ENCODE measurements at regions not wholly inside any gene's neighbourhood (a gene's known extent, or its start where the extent isn't known, plus 50 kb on each side); places are given as distances from the start of the nearest gene placed in this dataset.
A peak's percentile ranks its signal among the peaks of the same experiment; 100 is the strongest.

GRCh38 chr13:97752961-97753668 is 200.4 kb upstream of the IPO5 start:
- TF ChIP-seq CTCF (IDR thresholded peaks at IDR 0.05; ENCODE audit: low read depth, low read length): no peak
- DNase-seq (ENCODE audit: low read depth, low spot score): no peak
- no peak overlapping the region for H3K4me3 ChIP-seq (ENCODE audit: low read depth, low read length)
- in situ Hi-C loops (cut with HindIII; ENCODE audit: low sequenced_read_pairs): no loop called here

- TF ChIP-seq CTCF (IDR thresholded peaks at IDR 0.05; ENCODE audit: low read depth, low read length): peak; percentile 5
- DNase-seq (ENCODE audit: low read depth, low spot score): no peak
- H3K4me3 ChIP-seq (ENCODE audit: low read depth, low read length): no peak overlapping the region
- in situ Hi-C loops (cut with HindIII; ENCODE audit: low sequenced_read_pairs): no loop called here
Observed at GRCh38 chr13:97753942-97754670, 199.4 kb upstream of the IPO5 start.

GRCh38 chr13:97757807-97758206 is 195.7 kb upstream of the IPO5 start:
- no peak for TF ChIP-seq CTCF (IDR thresholded peaks at IDR 0.05; ENCODE audit: low read depth, low read length)
- H3K4me3 ChIP-seq (ENCODE audit: low read depth, low read length): no peak overlapping the region
- no peak for DNase-seq (ENCODE audit: low read depth, low spot score)
- in situ Hi-C loops (cut with HindIII; ENCODE audit: low sequenced_read_pairs): no loop called here

- in situ Hi-C loops (cut with HindIII; ENCODE audit: low sequenced_read_pairs): no loop called here
Observed at GRCh38 chr13:97758317-97758716, 195.2 kb upstream of the IPO5 start.

GRCh38 chr13:97761796-97762540 is 191.5 kb upstream of the IPO5 start:
- DNase-seq (ENCODE audit: low read depth, low spot score): no peak
- no peak overlapping the region for H3K4me3 ChIP-seq (ENCODE audit: low read depth, low read length)
- in situ Hi-C loops (cut with HindIII; ENCODE audit: low sequenced_read_pairs): no loop called here

More at GRCh38 chr13:97758317-97758716, 195.2 kb upstream of the IPO5 start:
- DNase-seq (ENCODE audit: low read depth, low spot score): no peak
- no peak for TF ChIP-seq CTCF (IDR thresholded peaks at IDR 0.05; ENCODE audit: low read depth, low read length)
- no peak overlapping the region for H3K4me3 ChIP-seq (ENCODE audit: low read depth, low read length)

More at GRCh38 chr13:97761796-97762540, 191.5 kb upstream of the IPO5 start:
- no peak for TF ChIP-seq CTCF (IDR thresholded peaks at IDR 0.05; ENCODE audit: low read depth, low read length)

All from astrocyte of the spinal cord (primary cell).